OCI-LY3 (cell line): ENCODE measurements at regions not wholly inside any gene's neighbourhood (a gene's known extent, or its start where the extent isn't known, plus 50 kb on each side); places are given as distances from the start of the nearest gene placed in this dataset.

ENCODE experiments used
- H2AFZ ChIP-seq: fragments of 200-600, 300-600 bp; shearing (Covaris generic); 2 replicates; pipeline ENCODE4 v1.6.0; 2014; ENCODE audit warnings: antibody characterized with exemption, low read depth, low read length
- H3K27ac ChIP-seq: fragments of 200-600, 300-600 bp; sonication (generic); 2 replicates; pipeline ENCODE4 v1.5.1; 2014; ENCODE audit warnings: mild to moderate bottlenecking, low read length, moderate library complexity, mixed read lengths
- H3K27me3 ChIP-seq: fragments of 200-600, 300-600 bp; sonication (generic); 2 replicates; pipeline ENCODE4 v1.6.1; 2014; ENCODE audit warnings: low read depth, low read length, mixed read lengths
- H3K36me3 ChIP-seq: fragments of 200-600, 300-600 bp; sonication (generic); replicated peaks from 2 replicates; pipeline ENCODE3; 2014; ENCODE audit warnings: low read depth, low read length, mixed read lengths
- H3K4me1 ChIP-seq: fragments of 300-600, 200-600 bp; sonication (generic); 2 replicates; pipeline ENCODE4 v1.6.1; 2014; ENCODE audit warnings: low read length, mixed read lengths
- H3K4me2 ChIP-seq: fragments of 200-600, 300-600 bp; sonication (generic); 2 replicates; pipeline ENCODE4 v1.6.1; 2014; ENCODE audit warnings: low read length, mixed read lengths
- H3K4me3 ChIP-seq: fragments of 300-600, 200-600 bp; sonication (generic); 2 replicates; pipeline ENCODE4 v1.5.1; 2014; ENCODE audit warnings: antibody characterized with exemption, mild to moderate bottlenecking, low read length, moderate library complexity
- H3K79me2 ChIP-seq: fragments of 300-600, 200-600 bp; shearing (Covaris generic); 2 replicates; pipeline ENCODE4 v1.6.1; 2014; ENCODE audit warnings: mild to moderate bottlenecking, low read length, mixed read lengths
- H3K9ac ChIP-seq: fragments of 300-600, 200-600 bp; shearing (Covaris generic); 2 replicates; pipeline ENCODE4 v1.6.0; 2014; ENCODE audit warnings: mild to moderate bottlenecking, low read length, moderate library complexity
- H3K9me3 ChIP-seq: fragments of 200-600, 300-600 bp; shearing (Covaris generic); 2 replicates; pipeline ENCODE4 v1.6.1; 2014; ENCODE audit warnings: low read length, mixed read lengths; ENCODE audit not compliant: insufficient read depth
- H4K20me1 ChIP-seq: fragments of 200-600, 300-600 bp; sonication (generic); 2 replicates; pipeline ENCODE4 v1.6.1; 2016; ENCODE audit warnings: low read length, mixed read lengths; ENCODE audit not compliant: insufficient read depth
- EZH2phosphoT487 ChIP-seq: fragments of 200-600 bp; shearing (Covaris generic); IDR thresholded peaks from 2 replicates; pipeline ENCODE4 v1.6.1; 2018; ENCODE audit warnings: antibody characterized with exemption, mixed run types, low read depth
- TF ChIP-seq, protein P1 (sequence below): fragments of 200-600, 300-600 bp; sonication (generic); IDR thresholded peaks from 2 replicates; pipeline ENCODE4 v1.5.1; 2014; ENCODE audit warnings: antibody characterized with exemption, low read length, low read depth

DNA sequence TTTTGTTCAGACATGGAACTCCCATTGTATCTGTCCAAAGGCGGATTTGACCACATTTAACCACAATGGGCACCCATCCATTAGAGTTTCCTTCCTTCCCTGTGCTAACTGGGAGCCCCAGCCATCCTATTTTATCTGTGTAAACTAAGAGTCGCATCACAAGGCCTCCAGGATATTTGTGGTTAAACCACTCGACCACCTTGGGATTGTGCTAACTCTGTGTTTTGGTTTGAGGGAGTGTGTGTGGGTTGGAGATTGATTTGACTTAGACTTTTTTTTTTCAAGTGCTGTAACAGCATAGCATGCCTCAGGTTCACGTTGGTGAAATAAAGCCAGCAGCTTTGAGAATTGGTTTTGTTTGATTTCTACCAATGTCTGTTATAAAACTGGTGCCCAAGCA is 100.4 kb upstream of the TP63 start:
- Histone ChIP-seq H3K27me3 (no peaks in the 10 kb centered on the region), H2AFZ (no peak overlapping the region), H3K4me3 (no peak overlapping the region), H3K9me3 (no peaks in the 10 kb centered on the region), H4K20me1 (no peaks in the 10 kb centered on the region), H3K9ac (no peak overlapping the region), H3K36me3 (no peaks in the 10 kb centered on the region), H3K79me2 (no peaks in the 10 kb centered on the region), H3K4me1 (peaks cover 11% of the 10 kb centered on the region), H3K4me2 (no peak overlapping the region), H3K27ac (no peak overlapping the region)
- TF ChIP-seq EZH2phosphoT487 = no peak
- TF ChIP-seq, protein P1, sequence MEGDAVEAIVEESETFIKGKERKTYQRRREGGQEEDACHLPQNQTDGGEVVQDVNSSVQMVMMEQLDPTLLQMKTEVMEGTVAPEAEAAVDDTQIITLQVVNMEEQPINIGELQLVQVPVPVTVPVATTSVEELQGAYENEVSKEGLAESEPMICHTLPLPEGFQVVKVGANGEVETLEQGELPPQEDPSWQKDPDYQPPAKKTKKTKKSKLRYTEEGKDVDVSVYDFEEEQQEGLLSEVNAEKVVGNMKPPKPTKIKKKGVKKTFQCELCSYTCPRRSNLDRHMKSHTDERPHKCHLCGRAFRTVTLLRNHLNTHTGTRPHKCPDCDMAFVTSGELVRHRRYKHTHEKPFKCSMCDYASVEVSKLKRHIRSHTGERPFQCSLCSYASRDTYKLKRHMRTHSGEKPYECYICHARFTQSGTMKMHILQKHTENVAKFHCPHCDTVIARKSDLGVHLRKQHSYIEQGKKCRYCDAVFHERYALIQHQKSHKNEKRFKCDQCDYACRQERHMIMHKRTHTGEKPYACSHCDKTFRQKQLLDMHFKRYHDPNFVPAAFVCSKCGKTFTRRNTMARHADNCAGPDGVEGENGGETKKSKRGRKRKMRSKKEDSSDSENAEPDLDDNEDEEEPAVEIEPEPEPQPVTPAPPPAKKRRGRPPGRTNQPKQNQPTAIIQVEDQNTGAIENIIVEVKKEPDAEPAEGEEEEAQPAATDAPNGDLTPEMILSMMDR = no peak

DNA sequence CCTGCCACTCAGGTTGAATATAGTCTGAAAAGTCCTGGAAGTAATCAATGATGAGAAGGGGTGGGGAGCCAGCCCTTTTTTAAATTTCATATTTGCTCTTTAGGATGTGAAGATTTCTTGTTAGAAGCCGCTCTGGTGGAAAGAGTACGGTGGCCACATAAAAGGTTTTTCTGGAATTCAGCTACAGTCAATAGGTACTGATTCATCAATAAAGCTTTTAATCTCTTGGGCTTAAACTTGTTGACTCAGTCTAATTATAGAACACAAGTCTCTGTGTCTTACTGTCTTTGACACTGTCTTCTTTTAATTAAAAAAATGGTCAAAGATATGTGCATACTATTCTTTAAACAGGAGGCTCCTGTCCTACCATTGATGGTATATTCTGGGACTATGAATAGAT is 99.9 kb upstream of the TP63 start:
- TF ChIP-seq EZH2phosphoT487 = no peak
- TF ChIP-seq, protein P1 = no peak
- Histone ChIP-seq H3K36me3 (no peaks in the 10 kb centered on the region), H3K27ac (no peak overlapping the region), H3K79me2 (no peaks in the 10 kb centered on the region), H3K4me2 (no peak overlapping the region), H2AFZ (no peak overlapping the region), H3K4me1 (peaks cover 11% of the 10 kb centered on the region), H3K9ac (no peak overlapping the region), H3K4me3 (no peak overlapping the region), H3K9me3 (no peaks in the 10 kb centered on the region), H4K20me1 (no peaks in the 10 kb centered on the region), H3K27me3 (no peaks in the 10 kb centered on the region)

DNA sequence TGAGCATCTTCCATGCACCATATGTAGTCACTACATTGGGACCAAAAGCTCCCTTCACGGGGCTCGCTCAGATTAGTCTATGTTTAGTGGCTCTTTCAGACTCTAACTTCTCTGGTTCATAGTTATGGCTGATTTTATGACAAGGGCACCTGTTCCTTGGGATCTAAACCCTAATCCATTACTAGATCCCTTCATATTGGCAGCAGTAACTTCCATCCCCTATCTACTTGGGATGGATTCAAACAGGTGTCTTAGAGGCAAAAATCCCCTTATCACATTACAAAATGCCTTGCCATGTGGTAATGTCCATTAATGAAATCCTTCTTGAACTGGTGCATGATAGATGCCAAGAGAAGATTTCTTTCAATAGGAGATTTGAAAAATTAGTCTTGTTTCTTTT is 96.7 kb upstream of the TP63 start:
- no peak overlapping the region for H3K4me2 ChIP-seq
- H3K4me1 ChIP-seq = peaks cover 7% of the 10 kb centered on the region
- no peak for TF ChIP-seq EZH2phosphoT487
- TF ChIP-seq, protein P1 = no peak
- no peaks in the 10 kb centered on the region for H3K79me2 ChIP-seq
- no peaks in the 10 kb centered on the region for H3K9me3 ChIP-seq
- H2AFZ ChIP-seq = no peak overlapping the region
- no peaks in the 10 kb centered on the region for H4K20me1 ChIP-seq
- H3K27ac ChIP-seq = no peak overlapping the region
- H3K4me3 ChIP-seq = no peak overlapping the region
- H3K36me3 ChIP-seq = no peaks in the 10 kb centered on the region
- H3K9ac ChIP-seq = no peak overlapping the region
- no peaks in the 10 kb centered on the region for H3K27me3 ChIP-seq

DNA sequence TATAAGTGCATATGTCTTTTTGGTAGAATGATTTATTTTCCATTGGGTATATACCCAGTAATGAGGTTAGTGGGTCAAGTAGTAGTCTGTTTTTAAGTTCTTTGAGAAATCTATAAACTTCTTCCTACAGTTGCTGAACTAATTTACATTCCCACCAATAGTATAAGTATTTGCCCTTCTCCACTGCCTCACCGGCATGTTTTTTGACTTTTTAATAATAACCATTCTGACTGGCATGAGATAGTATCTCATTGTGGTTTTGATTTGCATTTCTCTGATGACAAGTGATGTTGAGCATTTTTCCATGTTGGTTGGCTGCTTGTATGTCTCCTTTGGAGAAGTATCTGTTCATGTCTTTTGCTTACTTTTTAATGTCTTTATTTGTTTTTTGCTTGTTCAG is 94.1 kb upstream of the TP63 start:
- Histone ChIP-seq H3K4me3 (no peak overlapping the region), H3K36me3 (no peaks in the 10 kb centered on the region), H2AFZ (no peak overlapping the region), H3K9me3 (no peaks in the 10 kb centered on the region; the same call in 1 of the 2 replicates), H3K27ac (no peak overlapping the region), H3K4me2 (no peak overlapping the region), H3K4me1 (no peaks in the 10 kb centered on the region), H4K20me1 (no peaks in the 10 kb centered on the region), H3K79me2 (no peaks in the 10 kb centered on the region), H3K27me3 (no peaks in the 10 kb centered on the region), H3K9ac (no peak overlapping the region)
- no peak for TF ChIP-seq EZH2phosphoT487
- TF ChIP-seq, protein P1 = no peak
